ENCODE measurements at regions not wholly inside any gene's neighbourhood (a gene's known extent, or its start where the extent isn't known, plus 50 kb on each side); places are given as distances from the start of the nearest gene placed in this dataset.

DNA sequence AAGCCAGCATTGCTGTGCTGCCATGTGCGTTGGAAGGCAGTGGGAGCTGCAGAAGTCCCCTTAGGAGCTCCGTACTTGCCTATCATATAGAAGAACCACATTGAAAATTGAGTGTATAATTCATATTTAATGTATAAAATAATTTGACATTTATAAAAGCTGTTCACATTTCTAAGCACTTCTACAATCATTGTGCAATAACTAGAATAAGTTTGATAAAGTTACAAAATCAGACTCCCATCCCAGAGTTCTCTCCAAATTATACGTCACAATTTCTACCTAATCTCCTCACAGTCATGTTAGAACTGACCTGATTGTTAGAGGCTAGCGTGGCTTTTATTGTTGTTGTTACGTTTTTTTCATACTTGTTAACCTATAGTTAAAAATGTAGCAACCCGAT is 123.5 kb upstream of the ZNF366 start:
- TF ChIP-seq EZH2 (IDR thresholded peaks at IDR 0.05; ENCODE audit: low read length, unreplicated experiment) (no peak), EZH2phosphoT487 (IDR thresholded peaks at IDR 0.05; ENCODE audit: borderline replicate concordance, low read length) (no peak)
- TF ChIP-seq, protein P1, sequence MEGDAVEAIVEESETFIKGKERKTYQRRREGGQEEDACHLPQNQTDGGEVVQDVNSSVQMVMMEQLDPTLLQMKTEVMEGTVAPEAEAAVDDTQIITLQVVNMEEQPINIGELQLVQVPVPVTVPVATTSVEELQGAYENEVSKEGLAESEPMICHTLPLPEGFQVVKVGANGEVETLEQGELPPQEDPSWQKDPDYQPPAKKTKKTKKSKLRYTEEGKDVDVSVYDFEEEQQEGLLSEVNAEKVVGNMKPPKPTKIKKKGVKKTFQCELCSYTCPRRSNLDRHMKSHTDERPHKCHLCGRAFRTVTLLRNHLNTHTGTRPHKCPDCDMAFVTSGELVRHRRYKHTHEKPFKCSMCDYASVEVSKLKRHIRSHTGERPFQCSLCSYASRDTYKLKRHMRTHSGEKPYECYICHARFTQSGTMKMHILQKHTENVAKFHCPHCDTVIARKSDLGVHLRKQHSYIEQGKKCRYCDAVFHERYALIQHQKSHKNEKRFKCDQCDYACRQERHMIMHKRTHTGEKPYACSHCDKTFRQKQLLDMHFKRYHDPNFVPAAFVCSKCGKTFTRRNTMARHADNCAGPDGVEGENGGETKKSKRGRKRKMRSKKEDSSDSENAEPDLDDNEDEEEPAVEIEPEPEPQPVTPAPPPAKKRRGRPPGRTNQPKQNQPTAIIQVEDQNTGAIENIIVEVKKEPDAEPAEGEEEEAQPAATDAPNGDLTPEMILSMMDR (conservative IDR thresholded peaks at IDR 0.05; ENCODE audit: low read depth, low read length) = no peak

Measured in PC-3 (cell line).